ENCODE measurements at regions not wholly inside any gene's neighbourhood (a gene's known extent, or its start where the extent isn't known, plus 50 kb on each side); places are given as distances from the start of the nearest gene placed in this dataset.

- DNase-seq (ENCODE audit: low read depth): no peak
- TF ChIP-seq CTCF (conservative IDR thresholded peaks at IDR 0.05; ENCODE audit: low read depth, low read length): no peak
- no peak overlapping the region for H3K4me3 ChIP-seq (ENCODE audit: low read depth, low read length)
Measured at GRCh38 chrX:39497702-39498265, 600.0 kb downstream of the BCOR start.

DNA sequence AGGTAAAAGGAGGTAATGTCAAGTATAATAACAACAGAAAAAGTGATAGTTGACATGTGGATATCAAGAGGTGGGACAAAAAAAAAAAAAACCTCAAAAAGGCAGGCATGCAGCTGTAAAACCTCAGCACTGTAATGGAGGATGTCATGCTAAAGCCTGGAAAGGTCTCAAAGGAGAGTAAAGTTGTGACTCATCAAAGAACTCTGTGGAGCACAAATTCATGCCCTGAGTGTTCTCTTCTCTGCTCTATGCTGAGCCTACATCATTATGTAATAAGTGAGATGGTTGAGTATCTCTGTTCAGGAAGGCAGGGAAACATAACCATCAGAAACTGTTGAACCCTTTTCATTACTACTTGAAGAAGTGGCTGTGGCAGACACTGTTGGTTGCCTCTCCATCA, 597.8 kb downstream of the BCOR start:
- no peak for DNase-seq (ENCODE audit: low read depth)
- no peak overlapping the region for H3K4me3 ChIP-seq (ENCODE audit: low read depth, low read length)
- no peak for TF ChIP-seq CTCF (conservative IDR thresholded peaks at IDR 0.05; ENCODE audit: low read depth, low read length)

DNA sequence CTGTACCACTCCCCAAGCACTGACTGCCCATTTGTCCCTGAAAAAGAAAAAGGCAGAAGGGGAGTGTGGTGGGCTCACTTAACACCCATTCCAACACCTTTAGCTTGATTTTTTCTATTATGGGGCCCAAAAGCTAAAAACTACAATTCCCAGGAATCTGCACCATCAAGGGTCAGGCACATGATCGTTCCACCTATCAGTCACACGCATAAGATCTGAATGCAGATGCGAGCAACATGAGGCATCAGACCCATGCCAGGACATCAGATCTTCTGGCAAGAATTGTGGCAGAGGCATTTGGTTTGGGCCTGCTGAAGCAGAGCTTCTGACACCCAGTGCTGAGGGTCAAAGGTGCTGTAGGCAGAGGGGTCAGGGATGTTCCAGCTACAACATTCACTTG, 595.9 kb downstream of the BCOR start:
- no peak for DNase-seq (ENCODE audit: low read depth)
- no peak for TF ChIP-seq CTCF (conservative IDR thresholded peaks at IDR 0.05; ENCODE audit: low read depth, low read length)
- no peak overlapping the region for H3K4me3 ChIP-seq (ENCODE audit: low read depth, low read length)

GRCh38 chrX:39502486-39502885, 595.3 kb downstream of the BCOR start:
- no peak overlapping the region for H3K4me3 ChIP-seq (ENCODE audit: low read depth, low read length)

DNA sequence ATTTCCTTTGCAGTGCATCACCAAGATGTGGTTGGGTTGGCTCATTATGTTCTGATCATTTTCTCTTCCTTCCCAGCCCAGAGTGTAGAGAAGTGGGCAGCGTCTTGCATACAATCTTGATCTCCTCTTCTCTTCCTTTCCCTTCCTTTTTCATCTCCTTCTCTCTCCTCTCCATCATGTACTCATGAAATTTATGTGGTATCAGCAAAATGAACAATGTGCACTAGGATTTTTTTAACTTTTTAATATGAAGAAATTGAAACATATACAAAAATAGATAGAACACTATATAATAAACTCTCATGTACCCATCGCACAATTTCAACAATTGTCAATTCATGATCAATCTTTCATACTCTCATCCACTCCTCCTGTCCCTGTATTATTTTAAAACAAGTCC, 593.5 kb downstream of the BCOR start:
- no peak overlapping the region for H3K4me3 ChIP-seq (ENCODE audit: low read depth, low read length)
- TF ChIP-seq CTCF (conservative IDR thresholded peaks at IDR 0.05; ENCODE audit: low read depth, low read length): no peak
- DNase-seq (ENCODE audit: low read depth): no peak

More at GRCh38 chrX:39502486-39502885, 595.3 kb downstream of the BCOR start:
- no peak for TF ChIP-seq CTCF (conservative IDR thresholded peaks at IDR 0.05; ENCODE audit: low read depth, low read length)
- DNase-seq (ENCODE audit: low read depth): no peak

DNA sequence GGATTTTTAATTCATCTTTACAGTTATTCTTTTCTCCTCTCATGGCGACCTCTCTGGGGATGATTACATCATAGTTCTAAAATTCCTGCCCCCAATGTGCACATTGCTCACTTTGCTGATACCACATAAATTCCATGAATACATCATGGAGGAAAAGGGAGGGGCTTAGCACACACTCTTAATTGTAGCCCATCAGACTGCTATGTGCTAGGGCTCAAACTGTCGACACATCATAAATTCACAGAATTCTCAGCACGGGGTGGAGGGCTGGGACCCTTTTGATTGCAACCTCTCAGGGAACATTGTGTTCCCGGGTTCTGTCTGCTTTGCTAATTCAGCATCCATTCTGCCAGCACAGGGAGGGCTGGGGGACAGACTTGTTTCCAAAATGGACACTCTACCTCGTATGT, 592.9 kb downstream of the BCOR start:
- H3K4me3 ChIP-seq (ENCODE audit: low read depth, low read length): no peak overlapping the region
- DNase-seq (ENCODE audit: low read depth): no peak
- TF ChIP-seq CTCF (conservative IDR thresholded peaks at IDR 0.05; ENCODE audit: low read depth, low read length): no peak

DNA sequence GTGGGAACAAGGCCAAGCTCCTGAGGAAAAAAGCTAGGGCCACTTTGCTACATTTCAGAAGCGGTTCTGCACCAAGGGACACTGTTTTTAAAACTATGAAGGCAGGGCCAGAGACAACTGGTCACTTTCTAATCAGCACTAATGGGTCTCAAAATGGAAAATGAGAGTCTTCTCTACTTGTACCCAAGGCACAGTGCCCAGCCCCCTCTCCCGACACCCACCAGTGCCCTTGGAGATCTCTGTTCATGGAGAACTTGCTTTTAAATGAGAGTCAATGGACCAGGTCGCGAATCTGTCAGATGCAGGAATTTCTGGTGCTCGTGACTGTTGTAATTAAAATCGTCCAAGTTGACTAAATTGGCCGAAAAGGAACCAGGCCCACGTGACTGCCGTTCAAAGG, 591.6 kb downstream of the BCOR start:
- DNase-seq (ENCODE audit: low read depth): no peak
- no peak for TF ChIP-seq CTCF (conservative IDR thresholded peaks at IDR 0.05; ENCODE audit: low read depth, low read length)
- H3K4me3 ChIP-seq (ENCODE audit: low read depth, low read length): no peak overlapping the region
